Prostate gland (tissue), 2 donors: ENCODE measurements at regions not wholly inside any gene's neighbourhood (a gene's known extent, or its start where the extent isn't known, plus 50 kb on each side); places are given as distances from the start of the nearest gene placed in this dataset.

Source experiments
- CTCF ChIP-seq, 4 experiments: fragments of 200-600 bp in 2 of 4; fragments of 450-650 bp in 2 of 4; sonication (generic) in 2 of 4; IDR thresholded peaks; 1 replicate in 3 of 4; 2 replicates in 1 of 4; pipeline ENCODE4 v1.5.1; 2016 to 2019; ENCODE audit warnings: antibody characterized with exemption in 4 of 4, mild to moderate bottlenecking in 2 of 4, moderate library complexity in 2 of 4
- POLR2A ChIP-seq: fragments of 450-650 bp; IDR thresholded peaks from one replicate; pipeline ENCODE4 v1.6.1; 2016; ENCODE audit warnings: antibody characterized with exemption, mild to moderate bottlenecking
- POLR2AphosphoS5 ChIP-seq: sonication (generic); formaldehyde crosslinking; IDR thresholded peaks from one replicate; pipeline ENCODE4 v1.6.1; 2017; ENCODE audit warnings: antibody characterized with exemption

- TF ChIP-seq CTCF (IDR thresholded peaks at IDR 0.05) (no peak), POLR2A (no peak), POLR2AphosphoS5 (no peak)
These were observed 700.4 kb downstream of the OTOL1 start for GRCh38 chr3:162196964-162197363.
